ENCODE measurements at regions not wholly inside any gene's neighbourhood (a gene's known extent, or its start where the extent isn't known, plus 50 kb on each side); places are given as distances from the start of the nearest gene placed in this dataset.
"Not testable (repeated sequence)": the region's sequence is repeated elsewhere in the genome, so short reads cannot be mapped to it uniquely, and the experiment has no call there.

DNA sequence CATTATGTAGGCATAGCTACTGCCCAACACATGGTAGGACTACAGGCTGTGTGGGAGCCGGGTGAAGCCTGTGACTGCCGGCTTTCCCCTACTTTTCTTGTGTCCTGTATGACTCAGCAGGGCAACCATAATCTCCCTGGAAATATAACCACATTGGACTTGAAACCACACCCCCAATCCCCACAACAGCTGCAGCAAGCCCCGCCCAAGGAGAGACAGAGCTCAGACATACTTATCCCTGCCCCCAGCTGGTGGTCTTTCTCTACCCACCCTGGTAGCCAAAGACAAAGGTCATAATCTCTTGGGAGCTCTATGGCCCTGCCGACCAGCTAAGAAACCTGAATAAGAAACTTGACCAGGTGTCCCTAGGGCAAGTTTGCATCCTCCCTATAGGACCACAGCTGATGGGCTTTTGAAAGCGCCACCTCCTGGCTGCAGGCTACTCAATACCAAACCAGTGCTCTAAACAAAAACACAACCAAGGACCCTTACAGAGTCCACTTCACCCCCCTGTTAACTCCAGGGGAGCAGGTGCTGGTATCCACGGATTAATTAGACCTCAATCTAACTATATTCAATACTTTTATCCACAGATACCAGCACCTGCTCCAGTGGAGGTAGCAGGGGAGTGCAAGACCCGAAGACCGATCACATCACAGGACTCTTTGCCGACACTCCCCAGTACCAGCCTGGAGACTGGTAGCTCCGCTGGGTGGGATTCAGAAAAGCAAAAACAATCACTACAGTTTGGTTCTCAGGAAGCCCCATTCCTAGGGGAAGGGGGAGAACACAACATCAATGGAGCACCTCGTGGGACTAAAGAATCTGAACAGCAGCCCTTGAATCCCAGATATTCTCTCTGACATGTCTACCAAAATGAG is 91.2 kb downstream of the IRX5 start:
- WGBS: 56% methylated on average over 11 of the region's 11 CpGs
- Histone ChIP-seq H3K4me3 (ENCODE audit: low read length in 2 of 2) (no peak overlapping the region), H3K36me3 (ENCODE audit: control insufficient read depth in 2 of 2, insufficient read depth in 2 of 2, low read length in 1 of 2) (no peaks in the 10 kb centered on the region), H3K9me3 (ENCODE audit: control insufficient read depth in 2 of 2, insufficient read depth in 1 of 2, low read length in 1 of 2) (peaks cover 0 to 1% of the 10 kb centered on the region in 2 donors), H3K27me3 (ENCODE audit: control insufficient read depth in 2 of 2, insufficient read depth in 1 of 2, low read length in 1 of 2) (no peaks in the 10 kb centered on the region), H3K4me1 (ENCODE audit: control insufficient read depth in 2 of 2, insufficient read depth in 2 of 2, low read length in 2 of 2) (no peaks in the 10 kb centered on the region), H3K27ac (ENCODE audit: low read depth in 1 of 2, low read length in 1 of 2) (no peak overlapping the region)
- peak in 2 of 9 donors; percentile 4 to 7 for DNase-seq (ENCODE audit: low read depth in 6 of 9, low spot score in 9 of 9)

DNA sequence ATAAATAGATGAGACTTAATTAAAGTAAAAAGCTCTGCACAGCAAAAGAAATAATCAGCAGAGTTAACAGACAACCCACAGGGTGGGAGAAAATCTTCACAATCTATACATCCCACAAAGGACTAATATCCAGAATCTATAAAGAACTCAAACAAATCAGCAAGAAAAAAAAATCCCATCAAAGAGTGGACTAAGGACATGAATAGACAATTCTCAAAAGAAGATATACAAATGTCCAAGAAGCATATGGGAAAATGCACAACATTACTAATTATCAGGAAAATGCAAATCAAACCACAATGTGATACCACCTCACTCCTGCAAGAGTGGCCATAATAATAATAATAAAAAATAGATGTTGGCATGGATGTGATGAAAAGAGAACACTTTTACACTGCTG is 96.6 kb downstream of the IRX5 start:
- not testable (repeated sequence) for H3K36me3 ChIP-seq (ENCODE audit: control insufficient read depth in 2 of 2, insufficient read depth in 2 of 2, low read length in 1 of 2); H3K27me3 ChIP-seq (ENCODE audit: control insufficient read depth in 2 of 2, insufficient read depth in 1 of 2, low read length in 1 of 2); H3K4me1 ChIP-seq (ENCODE audit: control insufficient read depth in 2 of 2, insufficient read depth in 2 of 2, low read length in 2 of 2); H3K4me3 ChIP-seq (ENCODE audit: low read length in 2 of 2); DNase-seq (ENCODE audit: low read depth in 6 of 9, low spot score in 9 of 9); H3K9me3 ChIP-seq (ENCODE audit: control insufficient read depth in 2 of 2, insufficient read depth in 1 of 2, low read length in 1 of 2); H3K27ac ChIP-seq (ENCODE audit: low read depth in 1 of 2, low read length in 1 of 2)

DNA sequence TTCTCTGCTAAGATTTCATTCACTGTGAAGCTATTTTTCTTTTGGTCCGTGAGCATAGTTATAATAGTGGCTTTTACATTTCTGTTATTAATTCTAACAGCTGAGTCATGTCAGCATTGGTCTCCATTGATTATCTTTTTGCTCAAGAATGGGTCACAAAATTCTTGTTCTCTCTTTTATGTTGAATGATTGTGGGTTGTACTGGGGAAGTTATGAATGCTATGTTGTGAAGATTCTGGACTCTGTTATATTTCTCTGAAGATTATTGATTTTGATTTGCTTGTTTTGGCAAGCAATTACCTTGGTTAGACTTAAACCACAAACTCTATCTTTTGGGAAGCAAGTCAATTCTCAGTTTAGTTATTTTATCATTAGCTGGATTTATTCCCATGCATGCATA is 98.8 kb downstream of the IRX5 start:
- no peaks in the 10 kb centered on the region for H3K4me1 ChIP-seq (ENCODE audit: control insufficient read depth in 2 of 2, insufficient read depth in 2 of 2, low read length in 2 of 2)
- no peak overlapping the region for H3K27ac ChIP-seq (ENCODE audit: low read depth in 1 of 2, low read length in 1 of 2)
- no peak overlapping the region for H3K4me3 ChIP-seq (ENCODE audit: low read length in 2 of 2)
- no peak for DNase-seq (ENCODE audit: low read depth in 6 of 9, low spot score in 9 of 9)
- no peaks in the 10 kb centered on the region for H3K9me3 ChIP-seq (ENCODE audit: control insufficient read depth in 2 of 2, insufficient read depth in 1 of 2, low read length in 1 of 2)
- H3K36me3 ChIP-seq (ENCODE audit: control insufficient read depth in 2 of 2, insufficient read depth in 2 of 2, low read length in 1 of 2): no peaks in the 10 kb centered on the region
- H3K27me3 ChIP-seq (ENCODE audit: control insufficient read depth in 2 of 2, insufficient read depth in 1 of 2, low read length in 1 of 2): no peaks in the 10 kb centered on the region
- 96% methylated on average over 1 of the region's 1 CpG for WGBS

DNA sequence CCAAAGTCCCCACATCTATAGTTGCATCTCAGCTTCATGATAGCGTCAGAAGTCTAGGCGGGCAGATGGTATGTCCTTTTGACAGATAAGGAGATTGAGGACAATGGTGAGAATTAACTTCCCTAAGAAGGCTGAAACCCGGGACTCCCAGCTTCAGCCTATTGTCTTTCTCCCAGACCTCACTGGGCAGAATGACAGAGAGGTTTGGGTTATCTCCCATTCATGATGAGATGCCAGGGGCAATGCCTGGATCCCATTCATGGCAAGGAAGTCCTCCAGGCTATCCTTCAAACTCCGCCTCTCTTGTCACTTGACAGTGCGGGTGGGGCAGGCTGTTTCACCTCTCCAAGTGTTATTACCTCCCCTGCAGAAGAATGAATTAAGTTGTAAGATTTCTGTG is 100.3 kb downstream of the IRX5 start:
- H3K9me3 ChIP-seq (ENCODE audit: control insufficient read depth in 2 of 2, insufficient read depth in 1 of 2, low read length in 1 of 2): no peaks in the 10 kb centered on the region
- no peaks in the 10 kb centered on the region for H3K36me3 ChIP-seq (ENCODE audit: control insufficient read depth in 2 of 2, insufficient read depth in 2 of 2, low read length in 1 of 2)
- H3K4me1 ChIP-seq (ENCODE audit: control insufficient read depth in 2 of 2, insufficient read depth in 2 of 2, low read length in 2 of 2): no peaks in the 10 kb centered on the region
- H3K27ac ChIP-seq (ENCODE audit: low read depth in 1 of 2, low read length in 1 of 2): no peak overlapping the region
- H3K4me3 ChIP-seq (ENCODE audit: low read length in 2 of 2): no peak overlapping the region
- 65% methylated on average over 5 of the region's 5 CpGs for WGBS
- no peak for DNase-seq (ENCODE audit: low read depth in 6 of 9, low spot score in 9 of 9)
- no peaks in the 10 kb centered on the region for H3K27me3 ChIP-seq (ENCODE audit: control insufficient read depth in 2 of 2, insufficient read depth in 1 of 2, low read length in 1 of 2)

DNA sequence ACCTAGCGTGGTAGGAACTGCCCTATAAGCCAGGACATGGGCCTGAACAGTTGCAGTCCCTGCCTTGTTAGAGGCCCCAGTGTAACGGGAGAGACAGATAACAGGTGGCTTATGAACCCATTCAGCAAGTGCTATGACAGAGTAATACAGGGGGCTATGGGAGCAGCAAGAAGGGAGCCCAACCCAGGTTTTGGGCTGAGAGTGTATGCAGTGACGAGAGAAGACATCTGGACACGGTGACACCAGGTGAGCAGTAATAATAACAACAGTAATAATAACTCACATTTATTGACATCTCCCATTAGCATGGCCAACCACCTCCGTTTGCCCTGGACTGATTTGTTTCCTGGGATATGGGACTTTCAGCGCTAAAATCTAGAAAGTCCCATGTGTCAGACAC is 100.8 kb downstream of the IRX5 start:
- no peak for DNase-seq (ENCODE audit: low read depth in 6 of 9, low spot score in 9 of 9)
- no peaks in the 10 kb centered on the region for H3K36me3 ChIP-seq (ENCODE audit: control insufficient read depth in 2 of 2, insufficient read depth in 2 of 2, low read length in 1 of 2)
- H3K4me3 ChIP-seq (ENCODE audit: low read length in 2 of 2): no peak overlapping the region
- H3K9me3 ChIP-seq (ENCODE audit: control insufficient read depth in 2 of 2, insufficient read depth in 1 of 2, low read length in 1 of 2): no peaks in the 10 kb centered on the region
- 88% methylated on average over 6 of the region's 6 CpGs for WGBS
- H3K27ac ChIP-seq (ENCODE audit: low read depth in 1 of 2, low read length in 1 of 2): no peak overlapping the region
- no peaks in the 10 kb centered on the region for H3K27me3 ChIP-seq (ENCODE audit: control insufficient read depth in 2 of 2, insufficient read depth in 1 of 2, low read length in 1 of 2)
- no peaks in the 10 kb centered on the region for H3K4me1 ChIP-seq (ENCODE audit: control insufficient read depth in 2 of 2, insufficient read depth in 2 of 2, low read length in 2 of 2)

DNA sequence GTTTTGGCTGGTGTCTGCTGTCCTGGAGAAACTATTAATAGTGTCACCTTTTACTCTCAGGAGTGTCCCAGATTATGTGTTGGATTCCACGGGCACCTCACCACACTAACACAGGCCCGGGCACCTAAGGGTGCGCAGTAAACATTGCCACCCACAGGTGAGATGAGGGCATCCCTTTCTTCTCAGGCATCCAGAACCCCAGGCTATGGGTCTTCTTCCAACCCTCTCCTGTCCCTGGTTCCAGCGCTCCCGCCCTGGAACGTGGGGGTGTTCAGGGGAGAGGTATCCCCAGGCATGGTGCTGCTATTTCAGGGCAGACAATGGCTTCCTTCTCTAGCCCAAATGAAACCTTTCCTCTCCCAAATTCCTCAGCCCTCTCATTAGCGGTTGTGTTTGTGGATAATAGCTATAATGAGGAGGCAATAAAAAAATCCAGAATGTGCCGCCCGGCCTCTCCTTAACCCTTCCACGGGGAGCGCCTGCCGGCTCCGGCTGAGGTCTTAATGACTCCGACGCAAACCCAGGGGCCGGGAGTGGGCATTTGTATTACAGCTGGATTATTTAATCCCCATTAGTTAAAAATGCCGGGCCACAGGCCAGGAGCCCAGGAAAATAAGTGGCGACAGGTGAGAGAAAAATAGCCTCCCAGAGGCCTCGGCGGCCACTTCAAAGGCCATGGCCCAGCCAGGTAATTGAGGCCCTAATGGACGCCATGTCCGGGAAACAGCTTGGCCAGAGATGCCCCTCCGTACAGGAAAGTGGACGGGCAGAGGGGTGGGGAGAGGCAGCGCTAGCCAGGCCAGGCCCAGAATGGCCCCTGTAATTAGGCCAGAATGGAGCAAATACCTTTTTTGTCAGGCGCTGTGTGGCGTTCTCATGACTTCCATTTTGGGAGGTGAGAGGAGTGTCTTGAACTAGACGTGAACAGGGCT is 102.8 kb downstream of the IRX5 start:
- H3K36me3 ChIP-seq (ENCODE audit: control insufficient read depth in 2 of 2, insufficient read depth in 2 of 2, low read length in 1 of 2): no peaks in the 10 kb centered on the region
- H3K4me1 ChIP-seq (ENCODE audit: control insufficient read depth in 2 of 2, insufficient read depth in 2 of 2, low read length in 2 of 2): no peaks in the 10 kb centered on the region
- H3K4me3 ChIP-seq (ENCODE audit: low read length in 2 of 2): no peak overlapping the region
- H3K27ac ChIP-seq (ENCODE audit: low read depth in 1 of 2, low read length in 1 of 2): no peak overlapping the region
- no peak for DNase-seq (ENCODE audit: low read depth in 6 of 9, low spot score in 9 of 9)
- WGBS: 94% methylated on average over 28 of the region's 28 CpGs
- H3K27me3 ChIP-seq (ENCODE audit: control insufficient read depth in 2 of 2, insufficient read depth in 1 of 2, low read length in 1 of 2): no peaks in the 10 kb centered on the region
- H3K9me3 ChIP-seq (ENCODE audit: control insufficient read depth in 2 of 2, insufficient read depth in 1 of 2, low read length in 1 of 2): no peaks in the 10 kb centered on the region

DNA sequence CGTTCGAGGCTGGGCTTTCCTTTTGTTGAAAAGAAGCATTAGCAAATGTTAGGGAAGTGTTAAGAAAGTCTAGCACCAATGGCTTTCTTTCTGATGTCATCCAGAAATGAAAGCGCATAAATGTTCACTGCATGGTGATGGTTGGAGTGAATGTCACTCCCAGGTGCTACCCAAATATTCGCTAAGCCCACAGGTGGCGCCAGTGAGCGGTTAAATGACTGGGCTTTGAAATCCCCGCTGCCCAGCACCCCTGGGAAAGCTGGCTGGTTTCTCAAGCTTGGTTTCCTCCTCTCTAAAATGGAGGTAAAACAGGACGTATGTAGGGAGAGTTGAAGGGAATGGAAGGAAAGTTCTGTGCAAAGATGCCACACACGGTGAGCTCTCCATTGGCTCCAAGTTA is 104.4 kb downstream of the IRX5 start:
- DNase-seq (ENCODE audit: low read depth in 6 of 9, low spot score in 9 of 9): peak in 3 of 9 donors; percentile 2 to 22 (median 19)
- WGBS: 41% methylated on average over 9 of the region's 9 CpGs
- H3K4me1 ChIP-seq (ENCODE audit: control insufficient read depth in 2 of 2, insufficient read depth in 2 of 2, low read length in 2 of 2): no peaks in the 10 kb centered on the region
- H3K27me3 ChIP-seq (ENCODE audit: control insufficient read depth in 2 of 2, insufficient read depth in 1 of 2, low read length in 1 of 2): no peaks in the 10 kb centered on the region
- H3K27ac ChIP-seq (ENCODE audit: low read depth in 1 of 2, low read length in 1 of 2): no peak overlapping the region
- H3K36me3 ChIP-seq (ENCODE audit: control insufficient read depth in 2 of 2, insufficient read depth in 2 of 2, low read length in 1 of 2): no peaks in the 10 kb centered on the region
- H3K9me3 ChIP-seq (ENCODE audit: control insufficient read depth in 2 of 2, insufficient read depth in 1 of 2, low read length in 1 of 2): no peaks in the 10 kb centered on the region
- no peak overlapping the region for H3K4me3 ChIP-seq (ENCODE audit: low read length in 2 of 2)

DNA sequence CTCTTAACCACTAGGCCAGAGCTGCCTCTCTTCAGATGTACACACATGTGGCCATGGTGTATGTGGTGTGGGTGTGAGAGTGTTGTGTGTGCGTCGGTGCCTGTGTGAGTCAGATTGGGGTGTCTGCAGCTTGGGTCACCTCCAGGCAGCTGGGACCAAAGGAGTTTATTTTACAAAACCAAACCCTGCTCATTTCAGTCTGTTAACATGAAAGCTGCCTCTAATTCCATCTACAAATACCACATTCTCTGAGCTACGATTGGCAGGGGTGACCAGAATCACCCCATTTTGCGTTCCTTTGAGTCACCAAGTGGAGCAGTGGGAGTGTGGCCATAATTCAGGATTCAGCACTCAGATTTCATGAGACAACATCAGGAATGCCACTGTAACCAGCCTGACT is 105.3 kb downstream of the IRX5 start:
- DNase-seq (ENCODE audit: low read depth in 6 of 9, low spot score in 9 of 9): no peak
- WGBS: 96% methylated on average over 4 of the region's 4 CpGs
- no peak overlapping the region for H3K4me3 ChIP-seq (ENCODE audit: low read length in 2 of 2)
- no peaks in the 10 kb centered on the region for H3K36me3 ChIP-seq (ENCODE audit: control insufficient read depth in 2 of 2, insufficient read depth in 2 of 2, low read length in 1 of 2)
- H3K27ac ChIP-seq (ENCODE audit: low read depth in 1 of 2, low read length in 1 of 2): no peak overlapping the region
- H3K9me3 ChIP-seq (ENCODE audit: control insufficient read depth in 2 of 2, insufficient read depth in 1 of 2, low read length in 1 of 2): no peaks in the 10 kb centered on the region
- no peaks in the 10 kb centered on the region for H3K27me3 ChIP-seq (ENCODE audit: control insufficient read depth in 2 of 2, insufficient read depth in 1 of 2, low read length in 1 of 2)
- no peaks in the 10 kb centered on the region for H3K4me1 ChIP-seq (ENCODE audit: control insufficient read depth in 2 of 2, insufficient read depth in 2 of 2, low read length in 2 of 2)

DNA sequence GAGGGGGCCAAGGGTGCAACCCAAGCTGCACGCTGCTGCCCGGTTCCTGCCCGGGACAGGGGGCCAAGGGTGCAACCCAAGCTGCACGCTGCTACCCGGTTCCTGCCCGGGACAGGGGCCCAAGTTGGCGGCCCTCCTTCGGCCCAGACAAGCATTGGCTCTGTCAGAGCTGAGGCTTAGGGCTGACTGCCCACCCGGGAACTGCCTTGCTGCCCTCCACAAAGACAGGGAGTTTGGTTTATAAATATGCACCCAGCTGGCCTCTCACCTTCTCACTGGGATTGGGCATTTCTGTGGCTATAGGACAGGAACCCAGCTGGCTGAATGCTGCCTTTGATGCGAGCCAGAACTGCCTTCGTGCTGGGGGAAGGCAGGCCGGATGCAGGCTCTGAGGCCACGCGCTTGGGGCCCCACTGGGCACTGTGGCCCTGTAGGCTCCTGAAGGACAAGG is 105.7 kb downstream of the IRX5 start:
- no peaks in the 10 kb centered on the region for H3K4me1 ChIP-seq (ENCODE audit: control insufficient read depth in 2 of 2, insufficient read depth in 2 of 2, low read length in 2 of 2)
- H3K9me3 ChIP-seq (ENCODE audit: control insufficient read depth in 2 of 2, insufficient read depth in 1 of 2, low read length in 1 of 2): no peaks in the 10 kb centered on the region
- no peaks in the 10 kb centered on the region for H3K27me3 ChIP-seq (ENCODE audit: control insufficient read depth in 2 of 2, insufficient read depth in 1 of 2, low read length in 1 of 2)
- no peaks in the 10 kb centered on the region for H3K36me3 ChIP-seq (ENCODE audit: control insufficient read depth in 2 of 2, insufficient read depth in 2 of 2, low read length in 1 of 2)
- H3K27ac ChIP-seq (ENCODE audit: low read depth in 1 of 2, low read length in 1 of 2): no peak overlapping the region
- 94% methylated on average over 14 of the region's 14 CpGs for WGBS
- H3K4me3 ChIP-seq (ENCODE audit: low read length in 2 of 2): no peak overlapping the region
- DNase-seq (ENCODE audit: low read depth in 6 of 9, low spot score in 9 of 9): no peak
